ENCODE measurements at regions not wholly inside any gene's neighbourhood (a gene's known extent, or its start where the extent isn't known, plus 50 kb on each side); places are given as distances from the start of the nearest gene placed in this dataset.

DNA sequence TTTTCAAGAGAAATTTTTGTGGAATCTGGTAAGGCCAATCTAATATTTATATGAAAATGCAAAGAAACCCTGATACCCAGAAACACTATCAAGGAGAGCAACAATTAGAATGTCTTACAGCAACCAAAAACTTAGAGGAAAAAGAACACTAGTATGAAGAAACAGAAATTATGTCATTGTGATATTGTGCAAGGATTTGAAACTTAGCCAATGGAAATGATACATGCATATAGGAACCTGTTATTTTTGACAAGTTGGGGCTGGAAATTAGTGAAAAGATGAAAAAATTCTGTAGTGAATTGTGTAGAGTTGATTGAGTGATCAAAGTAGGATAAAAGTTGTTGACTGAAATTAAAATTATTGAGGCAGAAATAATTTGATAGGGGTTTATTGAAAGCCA, 792.6 kb upstream of the SLITRK6 start:
- TF ChIP-seq EZH2 (optimal IDR thresholded peaks at IDR 0.05; ENCODE audit: low read depth, low read length): no peak
- TF ChIP-seq, protein P1, sequence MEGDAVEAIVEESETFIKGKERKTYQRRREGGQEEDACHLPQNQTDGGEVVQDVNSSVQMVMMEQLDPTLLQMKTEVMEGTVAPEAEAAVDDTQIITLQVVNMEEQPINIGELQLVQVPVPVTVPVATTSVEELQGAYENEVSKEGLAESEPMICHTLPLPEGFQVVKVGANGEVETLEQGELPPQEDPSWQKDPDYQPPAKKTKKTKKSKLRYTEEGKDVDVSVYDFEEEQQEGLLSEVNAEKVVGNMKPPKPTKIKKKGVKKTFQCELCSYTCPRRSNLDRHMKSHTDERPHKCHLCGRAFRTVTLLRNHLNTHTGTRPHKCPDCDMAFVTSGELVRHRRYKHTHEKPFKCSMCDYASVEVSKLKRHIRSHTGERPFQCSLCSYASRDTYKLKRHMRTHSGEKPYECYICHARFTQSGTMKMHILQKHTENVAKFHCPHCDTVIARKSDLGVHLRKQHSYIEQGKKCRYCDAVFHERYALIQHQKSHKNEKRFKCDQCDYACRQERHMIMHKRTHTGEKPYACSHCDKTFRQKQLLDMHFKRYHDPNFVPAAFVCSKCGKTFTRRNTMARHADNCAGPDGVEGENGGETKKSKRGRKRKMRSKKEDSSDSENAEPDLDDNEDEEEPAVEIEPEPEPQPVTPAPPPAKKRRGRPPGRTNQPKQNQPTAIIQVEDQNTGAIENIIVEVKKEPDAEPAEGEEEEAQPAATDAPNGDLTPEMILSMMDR (IDR thresholded peaks at IDR 0.05; ENCODE audit: low read length): no peak

Measured in MM.1S (cell line).